ENCODE measurements at regions not wholly inside any gene's neighbourhood (a gene's known extent, or its start where the extent isn't known, plus 50 kb on each side); places are given as distances from the start of the nearest gene placed in this dataset.

- H3K4me3 Mint-ChIP-seq: no peak overlapping the region
- no peak for DNase-seq
- peaks cover 0 to 2% of the 10 kb centered on the region in 2 donors for H3K4me1 Mint-ChIP-seq
- H3K36me3 Mint-ChIP-seq: no peaks in the 10 kb centered on the region
- ATAC-seq (replicated peaks): no peak
- no peaks in the 10 kb centered on the region for H3K9me3 Mint-ChIP-seq
- no peak overlapping the region for H3K27ac Mint-ChIP-seq
- peaks cover 0 to 3% of the 10 kb centered on the region in 2 donors for H3K27me3 Mint-ChIP-seq
Observed at GRCh38 chr5:61596265-61596664, 264.2 kb downstream of the ZSWIM6 start.

DNA sequence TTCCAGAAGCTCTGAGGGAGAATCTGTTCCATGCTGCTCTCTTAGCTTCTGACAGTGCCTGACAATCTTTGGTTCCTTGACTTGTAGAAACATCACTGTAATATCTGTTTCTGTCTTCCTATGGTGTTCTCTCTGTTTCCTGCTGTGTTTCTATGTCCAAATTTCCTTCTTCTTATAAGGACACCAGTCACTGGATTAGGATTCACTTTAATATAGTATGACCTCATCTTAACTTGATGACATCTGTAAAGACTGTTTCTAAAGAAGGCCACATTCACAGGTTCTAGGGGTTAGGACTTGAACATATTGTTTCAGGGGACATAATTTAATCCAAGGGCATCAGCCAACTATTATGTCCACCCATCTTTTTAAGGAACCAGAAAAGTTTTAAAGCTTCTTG is 265.6 kb downstream of the ZSWIM6 start:
- Mint-ChIP-seq H3K27ac (no peak overlapping the region), H3K4me3 (no peak overlapping the region), H3K36me3 (no peaks in the 10 kb centered on the region), H3K9me3 (no peaks in the 10 kb centered on the region), H3K27me3 (no peaks in the 10 kb centered on the region), H3K4me1 (peaks cover 0 to 2% of the 10 kb centered on the region in 2 donors)
- no peak for ATAC-seq (replicated peaks)
- DNase-seq: no peak

GRCh38 chr5:61598126-61598525 is 266.1 kb downstream of the ZSWIM6 start:
- Mint-ChIP-seq H3K36me3 (no peaks in the 10 kb centered on the region), H3K27me3 (peaks cover 0 to 1% of the 10 kb centered on the region in 2 donors), H3K9me3 (no peaks in the 10 kb centered on the region), H3K4me1 (peaks cover 0 to 2% of the 10 kb centered on the region in 2 donors), H3K27ac (no peak overlapping the region), H3K4me3 (no peak overlapping the region)
- ATAC-seq (replicated peaks): no peak
- no peak for DNase-seq

- peaks cover 0 to 7% of the 10 kb centered on the region in 2 donors for H3K27me3 Mint-ChIP-seq
- ATAC-seq (replicated peaks) (no peak), DNase-seq (no peak)
- H3K36me3 Mint-ChIP-seq: no peaks in the 10 kb centered on the region
- no peak overlapping the region for H3K27ac Mint-ChIP-seq
- H3K4me1 Mint-ChIP-seq: peaks cover 0 to 3% of the 10 kb centered on the region in 2 donors
- no peaks in the 10 kb centered on the region for H3K9me3 Mint-ChIP-seq
- no peak overlapping the region for H3K4me3 Mint-ChIP-seq
Observed at GRCh38 chr5:61599370-61600122, 267.5 kb downstream of the ZSWIM6 start.

DNA sequence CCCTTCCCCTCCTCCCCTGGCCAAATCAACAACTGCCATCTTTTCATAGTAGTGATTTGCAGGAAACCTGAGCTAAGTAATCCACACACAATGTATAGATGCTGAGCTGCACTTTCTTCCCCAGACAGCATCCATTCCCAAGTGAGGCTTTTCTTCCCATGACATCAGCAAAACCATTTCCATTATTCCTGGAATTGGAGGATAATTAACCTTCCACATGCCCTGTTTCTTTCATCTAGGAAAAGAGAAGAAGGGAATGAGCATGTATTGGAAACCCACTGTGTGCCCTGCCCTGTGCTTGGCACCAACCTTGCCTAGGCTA is 268.0 kb downstream of the ZSWIM6 start:
- Mint-ChIP-seq H3K27me3 (peaks cover 0 to 7% of the 10 kb centered on the region in 2 donors), H3K4me3 (no peak overlapping the region), H3K9me3 (no peaks in the 10 kb centered on the region), H3K27ac (no peak overlapping the region), H3K4me1 (peaks cover 0 to 5% of the 10 kb centered on the region in 2 donors), H3K36me3 (no peaks in the 10 kb centered on the region)
- ATAC-seq (replicated peaks) (no peak), DNase-seq (no peak)

DNA sequence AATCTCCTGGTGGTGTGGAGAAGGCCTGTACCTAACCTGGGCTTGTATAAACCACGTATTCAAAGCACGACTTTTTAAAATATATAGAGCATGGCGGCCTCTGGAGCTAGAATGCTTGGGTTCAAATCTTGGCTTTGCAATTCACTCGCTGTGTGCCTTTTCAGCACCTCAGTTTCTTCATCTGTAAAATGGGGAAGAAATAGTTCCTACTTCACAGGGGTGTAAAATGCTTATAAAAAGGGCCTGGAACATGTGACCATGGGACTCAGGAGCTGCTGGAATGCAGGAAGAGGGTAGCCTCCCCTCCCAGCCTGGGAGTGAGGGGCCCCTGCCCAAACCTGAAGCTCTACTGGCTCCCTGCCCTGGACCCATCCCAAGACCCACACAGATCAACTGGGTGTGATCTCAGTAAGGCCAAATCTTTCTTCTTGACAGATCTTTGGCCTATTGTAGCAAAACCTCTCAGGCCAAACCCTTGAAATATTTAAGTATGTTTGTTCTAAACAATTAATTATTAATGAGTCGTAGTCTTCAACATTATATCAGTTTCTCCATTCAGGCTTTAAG is 269.0 kb downstream of the ZSWIM6 start:
- ATAC-seq (replicated peaks) (no peak), DNase-seq (no peak)
- Mint-ChIP-seq H3K4me3 (no peak overlapping the region), H3K4me1 (peaks cover 5 to 7% of the 10 kb centered on the region in 2 donors), H3K9me3 (no peaks in the 10 kb centered on the region), H3K27ac (no peak overlapping the region), H3K27me3 (peaks cover 3 to 7% of the 10 kb centered on the region in 2 donors), H3K36me3 (no peaks in the 10 kb centered on the region)

GRCh38 chr5:61603211-61603908 is 271.3 kb downstream of the ZSWIM6 start:
- no peaks in the 10 kb centered on the region for H3K36me3 Mint-ChIP-seq
- no peak for ATAC-seq (replicated peaks)
- peaks cover 13 to 14% of the 10 kb centered on the region in 2 donors for H3K27me3 Mint-ChIP-seq
- H3K4me3 Mint-ChIP-seq: no peak overlapping the region
- no peak overlapping the region for H3K27ac Mint-ChIP-seq
- H3K4me1 Mint-ChIP-seq: peaks cover 5 to 7% of the 10 kb centered on the region in 2 donors
- DNase-seq: no peak
- H3K9me3 Mint-ChIP-seq: no peaks in the 10 kb centered on the region

- Mint-ChIP-seq H3K9me3 (no peaks in the 10 kb centered on the region), H3K36me3 (no peaks in the 10 kb centered on the region), H3K4me1 (peaks cover 5 to 6% of the 10 kb centered on the region in 2 donors), H3K27ac (no peak overlapping the region), H3K4me3 (no peak overlapping the region), H3K27me3 (peaks cover 13 to 14% of the 10 kb centered on the region in 2 donors)
- DNase-seq (no peak), ATAC-seq (replicated peaks) (peak; percentile 21 to 47)
Observed at GRCh38 chr5:61604076-61605025, 272.3 kb downstream of the ZSWIM6 start.

DNA sequence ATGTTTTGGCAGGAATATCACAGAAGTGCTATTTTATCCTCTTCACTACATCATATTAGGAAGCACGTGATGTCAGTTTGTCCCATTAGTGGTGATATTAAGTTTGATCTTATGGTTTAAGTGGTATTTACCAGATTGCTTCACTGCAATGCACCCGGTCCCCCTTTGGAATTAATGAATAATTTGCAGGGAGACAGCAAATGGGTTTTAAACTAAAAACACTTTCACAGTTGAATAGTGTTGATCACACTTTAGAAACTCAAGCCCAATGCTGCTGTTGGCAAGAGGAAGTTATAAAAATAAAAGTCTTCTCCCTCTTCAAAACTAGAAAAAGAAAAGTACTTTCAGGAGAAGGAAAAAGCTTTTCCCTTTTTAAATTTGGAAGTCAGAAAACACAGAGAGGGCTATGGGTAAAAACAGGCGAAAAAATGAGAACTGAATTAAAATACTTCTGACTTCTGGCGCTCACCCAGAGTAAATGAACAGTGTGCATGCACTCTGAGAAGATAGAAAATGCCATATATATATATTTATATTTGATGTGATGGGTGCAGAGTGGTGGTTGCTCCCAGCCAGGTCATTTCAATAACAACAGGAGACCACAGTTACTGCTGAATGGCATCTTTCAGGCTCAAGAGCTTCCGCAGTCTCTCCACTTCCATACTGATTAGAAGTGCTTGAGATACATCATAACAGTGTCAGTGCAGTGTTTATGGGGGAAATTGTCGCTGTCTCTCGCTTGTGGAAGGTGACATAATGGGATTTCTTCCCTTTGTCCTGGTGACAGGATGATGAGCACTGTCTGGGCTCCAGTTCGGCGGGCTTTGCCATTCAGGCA is 278.0 kb downstream of the ZSWIM6 start:
- no peaks in the 10 kb centered on the region for H3K9me3 Mint-ChIP-seq
- no peak overlapping the region for H3K27ac Mint-ChIP-seq
- ATAC-seq (replicated peaks) (no peak), DNase-seq (no peak)
- H3K4me1 Mint-ChIP-seq: peaks cover 4 to 10% of the 10 kb centered on the region in 2 donors
- H3K4me3 Mint-ChIP-seq: no peak overlapping the region
- H3K36me3 Mint-ChIP-seq: no peaks in the 10 kb centered on the region
- peaks cover 7 to 16% of the 10 kb centered on the region in 2 donors for H3K27me3 Mint-ChIP-seq

DNA sequence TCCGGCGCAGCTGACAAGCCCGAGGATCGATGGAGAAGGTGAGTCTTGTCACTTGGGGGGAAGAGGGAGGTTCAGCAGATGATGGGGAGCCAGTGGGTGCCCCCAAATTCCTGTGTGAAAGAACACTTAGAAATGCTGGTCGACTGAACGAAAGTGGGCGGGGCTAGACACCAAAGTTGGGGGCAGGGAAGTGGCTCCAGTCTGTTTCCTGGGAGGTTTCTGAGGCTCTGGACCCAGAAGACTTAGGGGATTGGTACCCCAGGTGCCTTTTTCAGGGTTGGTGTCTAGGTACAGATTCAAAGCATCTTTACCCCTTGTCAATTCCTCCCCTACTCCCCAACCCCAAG is 278.6 kb downstream of the ZSWIM6 start:
- Mint-ChIP-seq H3K27ac (no peak overlapping the region), H3K4me1 (peaks cover 3 to 6% of the 10 kb centered on the region in 2 donors), H3K4me3 (no peak overlapping the region), H3K27me3 (peaks cover 7 to 15% of the 10 kb centered on the region in 2 donors), H3K9me3 (no peaks in the 10 kb centered on the region), H3K36me3 (no peaks in the 10 kb centered on the region)
- DNase-seq: no peak
- ATAC-seq (replicated peaks): no peak

DNA sequence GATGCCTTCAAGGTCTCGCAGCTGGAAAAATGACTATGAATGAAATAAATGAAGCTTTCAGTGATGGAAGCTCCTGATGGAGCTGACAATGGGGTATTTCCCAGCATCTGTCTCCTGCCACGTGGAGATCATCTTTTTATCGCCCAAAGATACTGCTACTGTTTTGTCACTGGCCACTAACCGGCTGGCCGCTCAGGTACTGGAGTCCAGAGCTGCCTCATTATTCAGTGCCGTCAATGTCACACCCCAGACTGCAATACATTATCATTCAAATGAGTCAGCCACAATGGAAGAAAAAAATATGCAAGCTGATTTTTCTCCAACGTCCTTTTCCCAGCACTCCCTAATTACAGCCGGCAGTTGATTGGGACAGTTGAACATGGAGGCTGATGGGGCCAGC is 280.4 kb downstream of the ZSWIM6 start:
- Mint-ChIP-seq H3K27me3 (peaks cover under 1 to 3% of the 10 kb centered on the region in 2 donors), H3K36me3 (no peaks in the 10 kb centered on the region), H3K27ac (no peak overlapping the region), H3K9me3 (no peaks in the 10 kb centered on the region), H3K4me3 (no peak overlapping the region), H3K4me1 (peaks cover 2 to 5% of the 10 kb centered on the region in 2 donors)
- DNase-seq: no peak
- ATAC-seq (replicated peaks): no peak

DNA sequence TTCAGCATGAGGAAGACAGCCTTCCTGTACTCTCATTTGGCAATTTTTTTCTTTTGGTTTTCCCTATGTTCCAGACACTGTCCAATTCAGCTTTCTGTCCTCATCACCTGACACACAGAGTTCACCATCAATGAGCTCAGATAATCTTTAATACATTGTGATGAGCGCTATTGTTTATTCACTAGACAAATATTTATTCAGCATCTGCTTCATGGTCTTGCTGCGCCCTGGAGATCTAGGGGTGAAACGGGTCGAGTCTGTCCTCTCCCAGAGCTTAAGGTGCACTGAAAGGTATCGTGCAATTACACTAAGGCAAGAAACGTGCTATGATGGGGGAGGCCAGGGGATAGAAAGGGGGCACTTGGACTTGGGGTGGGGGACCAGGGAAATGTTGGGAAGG is 281.6 kb downstream of the ZSWIM6 start:
- H3K9me3 Mint-ChIP-seq: no peaks in the 10 kb centered on the region
- H3K36me3 Mint-ChIP-seq: no peaks in the 10 kb centered on the region
- peaks cover 4 to 13% of the 10 kb centered on the region in 2 donors for H3K4me1 Mint-ChIP-seq
- ATAC-seq (replicated peaks): no peak
- peaks cover 0 to 3% of the 10 kb centered on the region in 2 donors for H3K27me3 Mint-ChIP-seq
- H3K27ac Mint-ChIP-seq: no peak overlapping the region
- H3K4me3 Mint-ChIP-seq: no peak overlapping the region
- DNase-seq: no peak

DNA sequence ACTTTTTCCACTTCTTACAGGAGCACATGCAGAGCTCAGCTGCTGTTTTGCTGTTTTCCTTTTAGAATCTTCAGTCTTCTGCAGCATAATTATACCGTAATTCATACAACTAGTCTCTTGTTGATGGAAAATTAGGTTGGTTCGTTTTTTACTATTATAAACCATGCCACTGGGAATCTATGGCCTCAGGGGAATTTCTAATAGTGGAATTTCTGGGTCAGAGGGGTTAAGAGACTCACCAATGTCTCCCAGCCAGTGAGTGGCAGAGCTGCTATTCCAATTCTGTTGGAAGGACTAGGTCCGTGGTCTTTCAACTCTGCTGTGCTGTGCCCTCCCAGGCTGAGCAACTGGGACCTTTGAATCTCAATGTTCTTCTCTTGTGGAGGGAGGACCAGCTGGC is 282.5 kb downstream of the ZSWIM6 start:
- H3K27ac Mint-ChIP-seq: no peak overlapping the region
- H3K36me3 Mint-ChIP-seq: no peaks in the 10 kb centered on the region
- peaks cover 0 to 3% of the 10 kb centered on the region in 2 donors for H3K27me3 Mint-ChIP-seq
- DNase-seq (no peak), ATAC-seq (replicated peaks) (no peak)
- no peaks in the 10 kb centered on the region for H3K9me3 Mint-ChIP-seq
- no peak overlapping the region for H3K4me3 Mint-ChIP-seq
- peaks cover 14 to 22% of the 10 kb centered on the region in 2 donors for H3K4me1 Mint-ChIP-seq
